Transverse colon (tissue), 4 donors: ENCODE measurements at regions not wholly inside any gene's neighbourhood (a gene's known extent, or its start where the extent isn't known, plus 50 kb on each side); places are given as distances from the start of the nearest gene placed in this dataset.

Experiments used
- DNase-seq: peaks from one replicate; pipeline ENCODE4 v3.0.0-alpha.2; 2019
- H3K27ac ChIP-seq, 4 donors: fragments of 200-600 bp; sonication (generic); 2 replicates each; pipeline ENCODE4 v1.5.1; 2016 to 2018; ENCODE audit warnings: inconsistent platforms in 4 of 4
- H3K27me3 ChIP-seq: fragments of 200-600 bp; sonication (generic); 2 replicates; pipeline ENCODE4 v1.5.1; 2017; ENCODE audit warnings: inconsistent platforms
- H3K36me3 ChIP-seq, 4 donors: fragments of 200-600 bp; sonication (generic); 2 replicates each; pipeline ENCODE4 v1.5.1; 2017 to 2019; ENCODE audit warnings: inconsistent platforms in 4 of 4
- H3K4me1 ChIP-seq, 4 donors: fragments of 200-600 bp; sonication (generic); 2 replicates each; pipeline ENCODE4 v1.5.1; 2017 to 2020; ENCODE audit warnings: inconsistent platforms in 4 of 4
- H3K4me3 ChIP-seq, 4 donors: fragments of 200-600 bp; sonication (generic); 1 replicate in 1 of 4; 2 replicates in 3 of 4; pipeline versions ENCODE4 v1.5.1 to v1.6.1; 2017 to 2019; ENCODE audit warnings: inconsistent platforms in 4 of 4
- H3K9me3 ChIP-seq, 2 donors: fragments of 200-600 bp; sonication (generic); 2 replicates each; pipeline ENCODE4 v1.5.1; 2017 to 2019; ENCODE audit warnings: inconsistent platforms in 2 of 2
- EP300 ChIP-seq: sonication (generic); formaldehyde crosslinking; IDR thresholded peaks from one replicate; pipeline ENCODE4 v1.6.1; 2017; ENCODE audit warnings: antibody characterized with exemption, low read depth
- POLR2A ChIP-seq: fragments of 450-650 bp; IDR thresholded peaks from one replicate; pipeline ENCODE4 v1.6.1; 2016; ENCODE audit warnings: antibody characterized with exemption, mild to moderate bottlenecking, moderate library complexity
- POLR2AphosphoS5 ChIP-seq, 3 donors: sonication (generic); formaldehyde crosslinking; IDR thresholded peaks; one replicate each; pipeline ENCODE4 v1.6.1; 2016; ENCODE audit warnings: antibody characterized with exemption in 3 of 3
- WGBS, 2 donors: methylation state at CpG; one replicate each; pipeline ENCODE4 v1.1.5; 2018; ENCODE audit warnings: low coverage in 1 of 2; 5-methylcytosine and 5-hydroxymethylcytosine counted together
- in situ Hi-C, 4 donors: fragments of 200-750 bp; cut with MboI; loops; one replicate each; pipeline versions ENCODE4 v1.15.0 to v1.15.1; 2017; ENCODE audit warnings: low sequenced_read_pairs in 3 of 4, low pct_ligation_motif_present in 1 of 4, low pct_unique_long_range_greater_than_20kb in 1 of 4
- intact Hi-C: fragments of 100-400 bp; cut with DNase I; formaldehyde crosslinking; loops from one replicate; pipeline ENCODE4 v1.15.1; 2023; ENCODE audit warnings: low total_unique reads
- TF ChIP-seq, protein P1 (sequence below), 5 experiments: fragments of 200-600 bp in 3 of 5; fragments of 450-650 bp in 2 of 5; sonication (generic) in 3 of 5; IDR thresholded peaks; 1 replicate in 2 of 5; 2 replicates in 3 of 5; pipeline ENCODE4 v1.5.1; 2016 to 2017; ENCODE audit warnings: antibody characterized with exemption in 5 of 5, inconsistent platforms in 3 of 5, mild to moderate bottlenecking in 2 of 5, moderate library complexity in 1 of 5

GRCh38 chr22:49574881-49575702, 252.6 kb downstream of the BRD1 start:
- H3K36me3 ChIP-seq = no peaks in the 10 kb centered on the region
- WGBS, 2 donors = 64 to 80% methylated on average over 3 to 21 of the region's 31 CpGs
- H3K9me3 ChIP-seq = no peaks in the 10 kb centered on the region
- intact Hi-C loops = no loop called here
- peak; percentile 2 for DNase-seq
- no peak for TF ChIP-seq EP300
- no peak for TF ChIP-seq POLR2AphosphoS5 (IDR thresholded peaks at IDR 0.05)
- TF ChIP-seq POLR2A = no peak
- TF ChIP-seq, protein P1, sequence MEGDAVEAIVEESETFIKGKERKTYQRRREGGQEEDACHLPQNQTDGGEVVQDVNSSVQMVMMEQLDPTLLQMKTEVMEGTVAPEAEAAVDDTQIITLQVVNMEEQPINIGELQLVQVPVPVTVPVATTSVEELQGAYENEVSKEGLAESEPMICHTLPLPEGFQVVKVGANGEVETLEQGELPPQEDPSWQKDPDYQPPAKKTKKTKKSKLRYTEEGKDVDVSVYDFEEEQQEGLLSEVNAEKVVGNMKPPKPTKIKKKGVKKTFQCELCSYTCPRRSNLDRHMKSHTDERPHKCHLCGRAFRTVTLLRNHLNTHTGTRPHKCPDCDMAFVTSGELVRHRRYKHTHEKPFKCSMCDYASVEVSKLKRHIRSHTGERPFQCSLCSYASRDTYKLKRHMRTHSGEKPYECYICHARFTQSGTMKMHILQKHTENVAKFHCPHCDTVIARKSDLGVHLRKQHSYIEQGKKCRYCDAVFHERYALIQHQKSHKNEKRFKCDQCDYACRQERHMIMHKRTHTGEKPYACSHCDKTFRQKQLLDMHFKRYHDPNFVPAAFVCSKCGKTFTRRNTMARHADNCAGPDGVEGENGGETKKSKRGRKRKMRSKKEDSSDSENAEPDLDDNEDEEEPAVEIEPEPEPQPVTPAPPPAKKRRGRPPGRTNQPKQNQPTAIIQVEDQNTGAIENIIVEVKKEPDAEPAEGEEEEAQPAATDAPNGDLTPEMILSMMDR (IDR thresholded peaks at IDR 0.05) = no peak
- in situ Hi-C loops = no loop called here
- no peaks in the 10 kb centered on the region for H3K27me3 ChIP-seq
- H3K4me3 ChIP-seq = no peak overlapping the region
- no peaks in the 10 kb centered on the region for H3K4me1 ChIP-seq
- no peak overlapping the region for H3K27ac ChIP-seq

- no peaks in the 10 kb centered on the region for H3K9me3 ChIP-seq
- in situ Hi-C loops (no loop called here), intact Hi-C loops (no loop called here)
- WGBS, 2 donors = 70 to 82% methylated on average over 2 to 30 of the region's 30 CpGs
- DNase-seq = peak; percentile 4
- no peaks in the 10 kb centered on the region for H3K4me1 ChIP-seq
- no peak overlapping the region for H3K27ac ChIP-seq
- H3K36me3 ChIP-seq = no peaks in the 10 kb centered on the region
- TF ChIP-seq, protein P1 (IDR thresholded peaks at IDR 0.05) = no peak
- TF ChIP-seq POLR2A (no peak), EP300 (no peak), POLR2AphosphoS5 (IDR thresholded peaks at IDR 0.05) (no peak)
- no peaks in the 10 kb centered on the region for H3K27me3 ChIP-seq
- no peak overlapping the region for H3K4me3 ChIP-seq
Observed at GRCh38 chr22:49574205-49574880, 253.3 kb downstream of the BRD1 start.

DNA sequence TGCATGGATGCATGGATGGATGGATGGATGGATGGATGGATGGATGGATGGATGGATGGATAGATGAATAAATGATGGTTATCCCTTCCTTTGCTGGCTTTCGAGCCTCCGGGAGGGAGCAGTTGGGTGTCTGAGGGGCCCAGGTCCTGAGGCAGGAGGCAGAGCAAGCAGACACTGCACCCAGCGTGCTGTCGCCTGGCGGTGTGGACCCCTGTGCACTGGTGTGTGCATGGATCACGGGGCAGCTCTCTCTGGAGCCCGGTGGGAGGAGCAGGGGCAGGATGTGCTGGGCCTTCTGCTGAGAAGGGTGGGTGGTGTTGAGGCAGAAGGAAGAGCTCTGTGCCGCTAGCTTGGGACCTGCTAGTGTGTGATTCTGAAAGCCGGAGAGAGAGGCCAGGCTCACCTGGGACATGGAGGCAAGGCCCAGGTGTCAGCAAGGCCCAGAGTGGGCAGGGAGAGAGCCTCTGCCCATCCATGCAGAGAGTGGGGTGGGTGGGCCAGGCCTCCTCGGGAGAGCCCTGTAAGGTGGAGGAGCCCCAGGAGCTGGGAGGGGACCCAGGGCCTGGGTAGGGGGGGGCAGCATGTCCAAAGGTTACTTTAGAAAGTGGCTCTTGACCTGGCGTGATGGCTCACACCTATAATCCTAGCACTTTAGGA, 254.4 kb downstream of the BRD1 start:
- no peaks in the 10 kb centered on the region for H3K9me3 ChIP-seq
- H3K36me3 ChIP-seq = no peaks in the 10 kb centered on the region
- no peaks in the 10 kb centered on the region for H3K27me3 ChIP-seq
- no peak overlapping the region for H3K4me3 ChIP-seq
- in situ Hi-C loops = no loop called here
- 80 to 92% methylated on average over 2 to 11 of the region's 11 CpGs for WGBS, 2 donors
- intact Hi-C loops = no loop called here
- no peak overlapping the region for H3K27ac ChIP-seq
- no peak for TF ChIP-seq EP300
- peak; percentile 1 for DNase-seq
- no peaks in the 10 kb centered on the region for H3K4me1 ChIP-seq

DNA sequence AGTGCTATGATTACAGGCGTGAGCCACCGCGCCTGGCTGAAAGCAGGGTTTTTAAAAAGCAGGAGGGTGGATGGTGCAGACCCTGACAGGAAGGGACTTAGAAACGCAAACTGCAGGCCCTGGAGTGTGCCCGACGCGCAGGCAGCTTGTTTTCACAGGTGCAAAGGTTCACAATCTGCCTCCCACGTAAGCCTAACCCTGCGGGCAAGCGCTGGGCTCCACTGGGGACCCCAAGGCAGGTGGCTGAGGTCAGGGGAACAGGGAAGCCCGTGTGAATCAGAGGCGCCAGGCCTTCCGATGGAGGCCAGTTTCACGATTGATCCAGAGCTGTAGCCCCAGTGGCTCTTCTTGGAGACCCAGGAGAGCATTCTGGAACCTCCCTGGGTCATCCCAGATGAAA, 256.3 kb downstream of the BRD1 start:
- TF ChIP-seq EP300 (no peak), POLR2AphosphoS5 (IDR thresholded peaks at IDR 0.05) (no peak)
- 92 to 96% methylated on average over 7 to 11 of the region's 14 CpGs for WGBS, 2 donors
- no peaks in the 10 kb centered on the region for H3K27me3 ChIP-seq
- no peak overlapping the region for H3K27ac ChIP-seq
- intact Hi-C loops (no loop called here), in situ Hi-C loops (no loop called here)
- H3K4me1 ChIP-seq = no peaks in the 10 kb centered on the region
- H3K36me3 ChIP-seq = no peaks in the 10 kb centered on the region
- no peak for DNase-seq
- no peaks in the 10 kb centered on the region for H3K9me3 ChIP-seq
- H3K4me3 ChIP-seq = no peak overlapping the region
